Body of pancreas (tissue), 4 donors: ENCODE measurements at regions not wholly inside any gene's neighbourhood (a gene's known extent, or its start where the extent isn't known, plus 50 kb on each side); places are given as distances from the start of the nearest gene placed in this dataset.

Experiments
- ATAC-seq: fragments of 150-250 bp; one replicate; pipeline ENCODE4 v1.9.1; 2016
- DNase-seq, 4 donors: peaks; one replicate each; pipeline ENCODE4 v3.0.0-alpha.2; 2019
- H3K27ac ChIP-seq, 4 donors: fragments of 200-600 bp; sonication (generic); 1 replicate in 3 of 4; 2 replicates in 1 of 4; pipeline versions ENCODE4 v1.5.1 to v1.6.1; 2016 to 2019; ENCODE audit warnings: mild to moderate bottlenecking in 1 of 4, mixed read lengths in 1 of 4, moderate library complexity in 1 of 4
- H3K27me3 ChIP-seq, 2 donors: fragments of 200-600 bp; sonication (generic); one replicate each; pipeline ENCODE4 v1.6.0; 2016; ENCODE audit warnings: mild to moderate bottlenecking in 1 of 2
- H3K36me3 ChIP-seq, 2 donors: fragments of 200-600 bp; sonication (generic); replicated peaks in 1 of 2; 2 replicates each; pipeline ENCODE4 v1.5.1; 2016; ENCODE audit warnings: low read depth in 2 of 2; ENCODE audit not compliant: insufficient read depth in 1 of 2
- H3K4me1 ChIP-seq: fragments of 200-600 bp; sonication (generic); one replicate; pipeline ENCODE4 v1.6.0; 2016
- H3K4me3 ChIP-seq, 2 donors: fragments of 200-600 bp; sonication (generic); 1 replicate in 1 of 2; 2 replicates in 1 of 2; pipeline ENCODE4 v1.5.1; 2016 to 2019
- H3K9me3 ChIP-seq, 3 donors: fragments of 200-600 bp; sonication (generic); 1 replicate in 2 of 3; 2 replicates in 1 of 3; pipeline ENCODE4 v1.5.1; 2016
- CTCF ChIP-seq, 7 experiments: fragments of 450-650 bp in 4 of 7; fragments of 200-600 bp in 3 of 7; sonication (generic) in 3 of 7; IDR thresholded peaks; one replicate each; pipeline ENCODE4 v1.5.1; 2016 to 2019; ENCODE audit warnings: antibody characterized with exemption in 7 of 7
- POLR2A ChIP-seq, 3 donors: fragments of 450-650 bp; IDR thresholded peaks; one replicate each; pipeline ENCODE4 v1.6.1; 2016; ENCODE audit warnings: antibody characterized with exemption in 3 of 3, mild to moderate bottlenecking in 2 of 3
- WGBS, 2 donors: methylation state at CpG; one replicate each; pipeline ENCODE4 v1.1.5; 2017; 5-methylcytosine and 5-hydroxymethylcytosine counted together
- intact Hi-C: fragments of 100-400 bp; cut with DNase I; formaldehyde crosslinking; loops from one replicate; pipeline ENCODE4 v1.15.1; 2023

GRCh38 chr4:33349376-33349775 lies 2629.2 kb downstream of the PCDH7 start:
- TF ChIP-seq POLR2A (IDR thresholded peaks at IDR 0.05) (no peak), CTCF (IDR thresholded peaks at IDR 0.05) (no peak)
- intact Hi-C loops = no loop called here
- Histone ChIP-seq H3K9me3 (no peaks in the 10 kb centered on the region), H3K4me3 (no peak overlapping the region), H3K27me3 (no peaks in the 10 kb centered on the region), H3K27ac (no peak overlapping the region), H3K4me1 (no peaks in the 10 kb centered on the region), H3K36me3 (no peaks in the 10 kb centered on the region)
- 29 to 50% methylated on average over 1 of the region's 1 CpG for WGBS, 2 donors
- DNase-seq (no peak), ATAC-seq (no peak)

- intact Hi-C loops = no loop called here
- Histone ChIP-seq H3K4me3 (no peak overlapping the region), H3K9me3 (no peaks in the 10 kb centered on the region), H3K27me3 (no peaks in the 10 kb centered on the region), H3K36me3 (no peaks in the 10 kb centered on the region), H3K27ac (no peak overlapping the region), H3K4me1 (no peaks in the 10 kb centered on the region)
- DNase-seq = no peak
- no peak for ATAC-seq
- TF ChIP-seq POLR2A (IDR thresholded peaks at IDR 0.05) = no peak
- TF ChIP-seq CTCF (IDR thresholded peaks at IDR 0.05) = no peak
- 30 to 55% methylated on average over 1 of the region's 1 CpG for WGBS, 2 donors
Measured at GRCh38 chr4:33357121-33357520, 2637.0 kb downstream of the PCDH7 start.

- Histone ChIP-seq H3K9me3 (no peaks in the 10 kb centered on the region), H3K36me3 (no peaks in the 10 kb centered on the region), H3K4me3 (no peak overlapping the region), H3K27ac (no peak overlapping the region), H3K4me1 (no peaks in the 10 kb centered on the region), H3K27me3 (no peaks in the 10 kb centered on the region)
- 40 to 48% methylated on average over 3 of the region's 3 CpGs for WGBS, 2 donors
- no peak for ATAC-seq
- intact Hi-C loops = no loop called here
- TF ChIP-seq POLR2A (IDR thresholded peaks at IDR 0.05) (no peak), CTCF (IDR thresholded peaks at IDR 0.05) (no peak)
- DNase-seq = no peak
Measured at GRCh38 chr4:33369446-33369845, 2649.3 kb downstream of the PCDH7 start.

GRCh38 chr4:33381816-33382215 lies 2661.6 kb downstream of the PCDH7 start:
- no peak for ATAC-seq
- TF ChIP-seq CTCF (IDR thresholded peaks at IDR 0.05) (no peak), POLR2A (IDR thresholded peaks at IDR 0.05) (no peak)
- intact Hi-C loops = no loop called here

GRCh38 chr4:33386764-33387163 lies 2666.6 kb downstream of the PCDH7 start:
- H3K27me3 ChIP-seq = no peaks in the 10 kb centered on the region
- H3K36me3 ChIP-seq = no peaks in the 10 kb centered on the region
- no peak for TF ChIP-seq CTCF (IDR thresholded peaks at IDR 0.05)
- no peak for TF ChIP-seq POLR2A (IDR thresholded peaks at IDR 0.05)
- ATAC-seq = no peak
- no peak for DNase-seq
- H3K4me1 ChIP-seq = no peaks in the 10 kb centered on the region
- intact Hi-C loops = no loop called here
- no peak overlapping the region for H3K27ac ChIP-seq
- no peaks in the 10 kb centered on the region for H3K9me3 ChIP-seq
- H3K4me3 ChIP-seq = no peak overlapping the region

More at GRCh38 chr4:33381816-33382215, 2661.6 kb downstream of the PCDH7 start:
- Histone ChIP-seq H3K27ac (no peak overlapping the region), H3K4me1 (no peaks in the 10 kb centered on the region), H3K27me3 (no peaks in the 10 kb centered on the region), H3K9me3 (no peaks in the 10 kb centered on the region), H3K4me3 (no peak overlapping the region), H3K36me3 (no peaks in the 10 kb centered on the region)
- DNase-seq = no peak
- 38 to 58% methylated on average over 4 of the region's 4 CpGs for WGBS, 2 donors
